Fibroblast of pulmonary artery (primary cell): ENCODE measurements at regions not wholly inside any gene's neighbourhood (a gene's known extent, or its start where the extent isn't known, plus 50 kb on each side); places are given as distances from the start of the nearest gene placed in this dataset.
A peak's percentile ranks its signal among the peaks of the same experiment; 100 is the strongest.

ENCODE experiments used
- DNase-seq: peaks from one replicate; pipeline ENCODE4 v3.0.0-alpha.2; 2010; ENCODE audit warnings: low read depth
- H3K4me3 ChIP-seq: replicated peaks from 2 replicates; pipeline ENCODE4 v1.5.1; 2011; ENCODE audit warnings: low read depth, mild to moderate bottlenecking, control low read depth, low read length, moderate library complexity
- TF ChIP-seq, protein P1 (sequence below): IDR thresholded peaks from 2 replicates; pipeline ENCODE4 v1.5.1; 2011; ENCODE audit warnings: mild to moderate bottlenecking, control low read depth, low read length, inconsistent platforms; ENCODE audit errors: missing control alignments

DNA sequence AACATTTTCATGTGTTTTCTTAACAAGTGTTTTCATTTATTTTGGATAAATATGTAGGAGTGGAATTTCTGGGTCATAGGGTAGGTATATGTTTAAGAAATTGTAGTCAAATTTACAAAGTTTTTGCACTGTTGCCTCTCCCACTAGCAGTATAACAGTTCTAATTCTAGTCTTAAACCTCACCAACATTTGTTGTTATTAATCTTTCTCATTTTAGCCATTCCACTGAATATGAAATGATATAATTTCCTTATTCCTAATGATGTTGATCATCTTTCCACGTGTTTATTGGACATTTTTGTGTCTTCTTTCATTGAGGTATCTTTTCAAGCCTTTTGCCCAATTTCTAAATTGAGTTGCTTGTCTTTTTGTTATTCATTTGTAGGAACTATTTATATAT, 62.0 kb downstream of the C11orf91 start:
- TF ChIP-seq, protein P1, sequence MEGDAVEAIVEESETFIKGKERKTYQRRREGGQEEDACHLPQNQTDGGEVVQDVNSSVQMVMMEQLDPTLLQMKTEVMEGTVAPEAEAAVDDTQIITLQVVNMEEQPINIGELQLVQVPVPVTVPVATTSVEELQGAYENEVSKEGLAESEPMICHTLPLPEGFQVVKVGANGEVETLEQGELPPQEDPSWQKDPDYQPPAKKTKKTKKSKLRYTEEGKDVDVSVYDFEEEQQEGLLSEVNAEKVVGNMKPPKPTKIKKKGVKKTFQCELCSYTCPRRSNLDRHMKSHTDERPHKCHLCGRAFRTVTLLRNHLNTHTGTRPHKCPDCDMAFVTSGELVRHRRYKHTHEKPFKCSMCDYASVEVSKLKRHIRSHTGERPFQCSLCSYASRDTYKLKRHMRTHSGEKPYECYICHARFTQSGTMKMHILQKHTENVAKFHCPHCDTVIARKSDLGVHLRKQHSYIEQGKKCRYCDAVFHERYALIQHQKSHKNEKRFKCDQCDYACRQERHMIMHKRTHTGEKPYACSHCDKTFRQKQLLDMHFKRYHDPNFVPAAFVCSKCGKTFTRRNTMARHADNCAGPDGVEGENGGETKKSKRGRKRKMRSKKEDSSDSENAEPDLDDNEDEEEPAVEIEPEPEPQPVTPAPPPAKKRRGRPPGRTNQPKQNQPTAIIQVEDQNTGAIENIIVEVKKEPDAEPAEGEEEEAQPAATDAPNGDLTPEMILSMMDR: no peak
- no peak overlapping the region for H3K4me3 ChIP-seq
- no peak for DNase-seq

DNA sequence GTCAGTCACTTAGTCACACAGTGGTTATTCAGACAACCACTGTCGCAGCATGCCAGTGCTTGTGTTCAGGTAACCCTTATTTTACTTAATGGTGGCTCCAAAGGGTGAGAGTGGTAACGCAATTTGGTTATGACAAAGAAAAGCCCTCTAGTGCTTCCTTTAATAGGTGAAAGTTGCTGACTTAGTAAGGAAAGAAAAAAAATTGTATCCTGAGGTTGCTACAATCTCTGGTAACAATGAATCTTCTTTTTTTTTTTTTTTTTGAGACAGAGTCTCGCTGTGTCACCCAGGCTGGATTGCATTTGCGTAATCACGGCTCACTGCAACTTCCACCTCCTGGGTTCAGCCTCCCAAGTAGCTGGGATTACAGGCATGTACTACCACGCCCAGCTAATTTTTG, 64.5 kb downstream of the C11orf91 start:
- TF ChIP-seq, protein P1: no peak
- DNase-seq: peak; percentile 78

DNA sequence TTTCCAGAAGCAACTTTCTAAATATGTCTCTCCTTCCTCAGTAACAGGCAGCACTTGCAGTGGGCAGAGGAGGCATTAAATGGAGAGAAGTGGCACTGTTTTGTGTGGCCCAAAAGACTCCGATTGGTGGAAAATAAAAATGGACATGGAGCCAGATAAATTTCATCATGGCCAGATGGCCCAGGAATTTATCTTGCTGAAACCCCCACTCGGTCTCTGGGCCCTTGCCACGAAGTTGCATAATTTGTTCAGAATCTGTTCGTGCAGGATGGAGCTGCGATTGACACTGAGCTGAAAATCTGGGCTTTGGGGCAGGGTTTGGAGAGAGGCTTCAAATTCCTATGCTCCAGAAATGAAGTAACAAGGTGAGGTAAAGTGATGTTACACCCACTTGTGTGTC, 65.5 kb downstream of the C11orf91 start:
- peak; percentile 92 for DNase-seq
- TF ChIP-seq, protein P1: no peak
- no peak overlapping the region for H3K4me3 ChIP-seq

More for the DNA sequence above, 64.5 kb downstream of the C11orf91 start:
- H3K4me3 ChIP-seq: no peak overlapping the region

DNA sequence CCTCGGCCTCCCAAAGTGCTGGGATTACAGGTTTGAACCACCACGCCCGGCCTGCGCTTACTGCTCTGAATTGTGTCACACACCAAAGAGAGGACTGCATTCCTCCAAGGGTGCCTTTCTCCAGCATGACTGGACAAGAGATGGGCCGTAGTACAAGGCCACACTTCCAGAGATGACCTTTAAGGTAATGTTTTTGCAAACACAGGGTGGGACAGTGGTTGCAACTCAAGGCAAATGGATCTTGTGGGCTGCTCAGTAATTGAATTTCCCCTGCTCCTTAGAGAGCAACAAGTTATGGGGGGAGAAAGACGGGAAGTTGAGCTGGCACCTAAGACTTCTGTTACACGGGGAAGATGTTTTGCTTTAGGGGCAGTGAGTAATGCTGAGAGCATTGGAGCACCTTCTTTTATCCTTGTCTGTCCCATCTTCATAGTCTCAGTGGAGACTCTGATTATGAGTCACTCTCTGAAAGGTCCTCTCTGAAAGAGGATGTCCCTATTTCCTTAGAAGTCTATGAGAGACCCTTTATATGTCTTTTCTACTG, 66.3 kb downstream of the C11orf91 start:
- peak; percentile 33 for DNase-seq
- no peak overlapping the region for H3K4me3 ChIP-seq
- TF ChIP-seq, protein P1: no peak

DNA sequence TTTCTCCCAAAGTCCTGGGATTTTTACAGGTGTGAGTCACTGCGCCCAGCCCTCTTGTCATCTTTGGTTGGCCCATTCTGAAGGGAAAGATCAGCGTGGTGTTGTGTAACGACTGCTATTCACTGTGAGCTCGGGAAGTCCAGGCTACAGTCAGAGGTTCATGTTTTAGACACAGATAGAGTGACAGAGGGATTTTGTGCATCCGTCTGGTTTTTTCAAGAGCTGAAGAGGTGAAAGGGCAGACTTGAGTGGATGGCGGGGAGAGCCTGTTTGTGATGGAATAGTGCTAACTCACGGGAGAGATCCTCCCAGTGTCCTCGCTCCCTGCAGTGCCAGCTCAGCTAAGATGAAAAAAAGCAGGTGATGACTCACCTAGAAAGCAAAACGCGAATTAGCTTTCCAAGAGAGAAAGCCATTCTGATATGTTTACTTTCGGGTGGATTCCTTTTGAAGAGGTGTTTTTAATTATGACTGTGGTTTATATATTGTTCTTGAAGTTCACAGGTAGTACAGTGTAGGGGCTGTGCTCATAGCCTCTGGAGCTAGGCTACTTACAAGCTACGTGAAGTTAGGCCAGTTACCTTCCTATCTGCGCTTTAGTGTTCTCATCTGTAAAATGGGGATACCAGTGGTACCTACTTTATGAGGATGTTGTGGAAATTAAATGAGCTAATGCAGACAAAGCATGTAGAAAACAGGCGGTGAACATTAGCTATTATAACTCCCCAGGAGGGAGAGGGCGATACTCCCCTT, 67.2 kb downstream of the C11orf91 start:
- no peak overlapping the region for H3K4me3 ChIP-seq
- DNase-seq: peak; percentile 64
- TF ChIP-seq, protein P1: no peak

DNA sequence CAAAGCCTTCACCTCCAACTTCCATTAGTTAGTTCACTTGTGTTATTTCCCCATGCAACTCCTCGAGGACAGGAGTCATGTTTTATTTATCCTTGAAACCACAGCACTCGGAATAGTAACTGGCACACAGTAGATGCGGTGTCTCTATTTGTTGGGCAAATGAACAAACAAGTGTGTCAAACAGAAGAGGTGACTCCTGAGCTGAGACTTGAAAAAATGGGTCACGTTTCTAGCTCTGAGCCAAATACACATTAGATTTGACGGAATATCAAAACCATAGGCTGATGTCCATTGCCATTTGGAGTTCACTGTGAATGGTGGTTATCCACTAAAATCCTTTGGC, 68.9 kb downstream of the C11orf91 start:
- H3K4me3 ChIP-seq: no peak overlapping the region
- DNase-seq: no peak
- TF ChIP-seq, protein P1: no peak
